IMR-90 (cell line): ENCODE measurements at regions not wholly inside any gene's neighbourhood (a gene's known extent, or its start where the extent isn't known, plus 50 kb on each side); places are given as distances from the start of the nearest gene placed in this dataset.

ENCODE experiments used
- ATAC-seq: fragments of 200-7000 bp; cut with Tn5 transposase; 2 replicates; pipeline ENCODE4 v1.9.1; 2020; ENCODE audit warnings: low read depth, mild to moderate bottlenecking, moderate library complexity
- BruUV-seq: library from RNA; stranded (reverse); fragments of 400-500 nt; replicated peaks from 2 replicates; lab custom pipeline; 2021; lab: Mats Ljungman, UMichigan
- CTCF ChIA-PET: fragments of 300-600 bp; formaldehyde crosslinking; extraction: SDS; loops from one replicate; lab custom pipeline; 2021; ENCODE audit warnings: antibody characterized with exemption; lab: Yijun Ruan, JAX
- POLR2A ChIA-PET: fragments of 300-600 bp; sonication (Branson Sonifier 250); formaldehyde crosslinking; loops from one replicate; lab custom pipeline; 2022; ENCODE audit warnings: antibody characterized with exemption; ENCODE audit not compliant: unreplicated experiment; lab: Charles Lee
- DNase-seq: peaks from one replicate; pipeline ENCODE4 v3.0.0; 2013
- H2AFZ ChIP-seq: replicated peaks from 2 replicates; pipeline ENCODE3; 2013; ENCODE audit warnings: low read length, mild to moderate bottlenecking; ENCODE audit not compliant: poor library complexity
- H2AK5ac ChIP-seq: 2 replicates; pipeline ENCODE4 v1.6.1; 2013; ENCODE audit warnings: low read depth, low read length, inconsistent platforms
- H2AK9ac ChIP-seq: replicated peaks from 2 replicates; pipeline ENCODE3; 2013; ENCODE audit warnings: mild to moderate bottlenecking, low read depth, low read length, moderate library complexity; ENCODE audit not compliant: poor library complexity
- H2BK120ac ChIP-seq: 2 replicates; pipeline ENCODE4 v1.6.1; 2013; ENCODE audit warnings: low read depth, low read length, inconsistent platforms
- H2BK15ac ChIP-seq: 3 replicates; pipeline ENCODE4 v1.6.1; 2013; ENCODE audit warnings: low read depth, low read length, inconsistent platforms
- H2BK20ac ChIP-seq: 2 replicates; pipeline ENCODE4 v1.6.1; 2013; ENCODE audit warnings: low read depth, mild to moderate bottlenecking, inconsistent platforms, low read length, moderate library complexity
- H2BK5ac ChIP-seq: 2 replicates; pipeline ENCODE4 v1.6.1; 2013; ENCODE audit warnings: mild to moderate bottlenecking, low read depth, low read length, inconsistent platforms; ENCODE audit not compliant: poor library complexity, severe bottlenecking
- H3K14ac ChIP-seq: replicated peaks from 2 replicates; pipeline ENCODE4 v1.6.1; 2013; ENCODE audit warnings: low read depth, low read length, inconsistent platforms
- H3K18ac ChIP-seq: 2 replicates; pipeline ENCODE4 v1.6.1; 2013; ENCODE audit warnings: low read depth, low read length, control low read depth
- H3K23ac ChIP-seq: 2 replicates; pipeline ENCODE4 v1.6.1; 2013; ENCODE audit warnings: low read depth, low read length, inconsistent platforms
- H3K27ac ChIP-seq: 2 replicates; pipeline ENCODE4 v1.5.1; 2013; ENCODE audit warnings: mild to moderate bottlenecking, control low read depth, low read length; ENCODE audit not compliant: insufficient read depth
- H3K27me3 ChIP-seq: 2 replicates; pipeline ENCODE4 v1.6.1; 2013; ENCODE audit warnings: low read length; ENCODE audit not compliant: control insufficient read depth, insufficient read depth
- H3K36me3 ChIP-seq: 2 replicates; pipeline ENCODE4 v1.6.1; 2013; ENCODE audit warnings: low read length, mixed read lengths; ENCODE audit not compliant: control insufficient read depth, insufficient read depth
- H3K4ac ChIP-seq: 2 replicates; pipeline ENCODE4 v1.6.1; 2013; ENCODE audit warnings: low read depth, low read length, inconsistent platforms
- H3K4me1 ChIP-seq: 2 replicates; pipeline ENCODE4 v1.6.1; 2013; ENCODE audit warnings: low read length, mixed read lengths; ENCODE audit not compliant: control insufficient read depth, insufficient read depth
- H3K4me2 ChIP-seq: 2 replicates; pipeline ENCODE4 v1.6.1; 2013; ENCODE audit warnings: low read depth, mild to moderate bottlenecking, control low read depth, low read length, moderate library complexity
- H3K4me3 ChIP-seq: 2 replicates; pipeline ENCODE4 v1.5.1; 2013; ENCODE audit warnings: low read depth, mild to moderate bottlenecking, control low read depth, low read length, moderate library complexity; ENCODE audit not compliant: insufficient read depth
- H3K56ac ChIP-seq: 2 replicates; pipeline ENCODE4 v1.6.1; 2013; ENCODE audit warnings: low read length, inconsistent platforms; ENCODE audit not compliant: insufficient read depth; ENCODE audit errors: extremely low read depth
- H3K79me1 ChIP-seq, 2 experiments: 2 replicates each; pipeline ENCODE4 v1.6.1; 2013; ENCODE audit warnings: low read length in 2 of 2, inconsistent platforms in 1 of 2, low read depth in 1 of 2
- H3K9ac ChIP-seq: 2 replicates; pipeline ENCODE4 v1.6.1; 2013; ENCODE audit warnings: low read depth, low read length, control low read depth
- H3K9me1 ChIP-seq: 2 replicates; pipeline ENCODE4 v1.6.1; 2013; ENCODE audit warnings: low read length, inconsistent platforms; ENCODE audit not compliant: insufficient read depth
- H3K9me3 ChIP-seq: 2 replicates; pipeline ENCODE4 v1.6.1; 2013; ENCODE audit warnings: low read length; ENCODE audit not compliant: control insufficient read depth, insufficient read depth
- H4K20me1 ChIP-seq: 2 replicates; pipeline ENCODE4 v1.6.1; 2013; ENCODE audit warnings: low read length, inconsistent platforms; ENCODE audit not compliant: insufficient read depth
- H4K5ac ChIP-seq: 2 replicates; pipeline ENCODE4 v1.6.1; 2013; ENCODE audit warnings: mild to moderate bottlenecking, low read depth, low read length, control low read depth
- H4K8ac ChIP-seq, 2 experiments: 2 replicates each; pipeline ENCODE4 v1.6.1; 2013; ENCODE audit warnings: low read depth in 2 of 2, low read length in 2 of 2, control low read depth in 1 of 2, inconsistent platforms in 1 of 2
- H4K91ac ChIP-seq: 2 replicates; pipeline ENCODE4 v1.6.1; 2013; ENCODE audit warnings: low read depth, low read length, inconsistent platforms; ENCODE audit not compliant: insufficient read depth
- FOS ChIP-seq: fragments of 150-350 bp; IDR thresholded peaks from 2 replicates; pipeline ENCODE4 v1.6.1; 2016; ENCODE audit warnings: low read depth, low read length
- NFE2L2 ChIP-seq: fragments of 150-350 bp; IDR thresholded peaks from 2 replicates; pipeline ENCODE4 v1.6.1; 2016; ENCODE audit warnings: low read depth, mild to moderate bottlenecking, low read length
- RAD21 ChIP-seq: IDR thresholded peaks from 2 replicates; pipeline ENCODE4 v1.6.1; 2012; ENCODE audit warnings: low read length, improper control_type of control experiment
- RCOR1 ChIP-seq: IDR thresholded peaks from 2 replicates; pipeline ENCODE4 v1.6.1; 2012; ENCODE audit warnings: mild to moderate bottlenecking, low read length, improper control_type of control experiment; ENCODE audit not compliant: insufficient replicate concordance
- SMC3 ChIP-seq: fragments of 150-350 bp; IDR thresholded peaks from 2 replicates; pipeline ENCODE4 v1.6.1; 2016; ENCODE audit warnings: low read depth, mild to moderate bottlenecking, antibody characterized with exemption, low read length, moderate library complexity
- WGBS, 2 experiments: methylation state at CpG; one replicate each; pipeline versions ENCODE4 v1.1.5 to v1.1.7; 2013; ENCODE audit warnings: missing lambda C conversion rate in 2 of 2; ENCODE audit not compliant: insufficient read length in 1 of 2; ENCODE audit errors: extremely low coverage in 2 of 2; 5-methylcytosine and 5-hydroxymethylcytosine counted together
- dilution Hi-C: fragments of 300-500 bp; cut with HindIII; formaldehyde crosslinking; loops from one replicate; pipeline ENCODE4 v1.14.3; 2018; ENCODE audit warnings: low sequenced_read_pairs; ENCODE audit not compliant: unreplicated experiment
- in situ Hi-C: fragments of 300-500 bp; cut with MboI; formaldehyde crosslinking; loops from 3 replicates; pipeline ENCODE4 v1.14.3; 2019; ENCODE audit warnings: low sequenced_read_pairs, inconsistent platforms, mixed read lengths
- intact Hi-C: fragments of 100-400 bp; cut with micrococcal nuclease; formaldehyde crosslinking; loops from 2 replicates; pipeline ENCODE4 v1.10.0; 2022
- TF ChIP-seq, protein P1 (sequence below): fragments of 150-350 bp; IDR thresholded peaks from 2 replicates; pipeline ENCODE4 v1.6.1; 2016; ENCODE audit warnings: low read depth, mild to moderate bottlenecking, low read length, moderate library complexity, borderline replicate concordance

DNA sequence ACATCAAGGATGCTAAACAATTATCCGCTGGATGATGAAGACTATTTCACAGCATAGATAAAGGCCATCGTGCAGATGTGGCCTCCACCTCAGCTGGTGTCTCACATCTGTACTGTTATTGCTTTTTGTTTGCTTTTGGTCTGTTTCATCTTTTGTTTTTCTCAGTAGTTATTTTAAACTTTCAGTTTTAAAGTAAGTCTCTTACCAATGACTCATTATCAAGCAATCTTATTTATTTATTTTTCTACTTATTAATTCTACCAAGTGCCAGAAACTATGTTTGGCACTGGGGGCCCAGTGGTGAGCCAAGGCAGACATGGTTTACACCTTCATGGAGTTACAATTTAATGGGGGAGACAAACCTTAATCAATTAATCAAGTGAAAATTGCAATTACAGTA lies 250.9 kb upstream of the TMEM72 start:
- no peak overlapping the region for H2BK5ac ChIP-seq
- peak; percentile 53 for ATAC-seq
- no peak overlapping the region for H4K91ac ChIP-seq
- peaks cover 3% of the 10 kb centered on the region for H3K27me3 ChIP-seq
- dilution Hi-C loops (no loop called here), intact Hi-C loops (no loop called here), in situ Hi-C loops (no loop called here)
- no peak overlapping the region for H2BK20ac ChIP-seq
- no peak overlapping the region for H3K9ac ChIP-seq
- no peak overlapping the region for H3K23ac ChIP-seq
- no peak overlapping the region for H4K5ac ChIP-seq
- H3K36me3 ChIP-seq, result no peaks in the 10 kb centered on the region
- H2BK15ac ChIP-seq, result no peak overlapping the region
- peak overlapping the region; percentile 86 for H3K4me2 ChIP-seq
- no peak overlapping the region for H3K4ac ChIP-seq
- peaks cover 5% of the 10 kb centered on the region for H3K4me1 ChIP-seq
- no peak overlapping the region for H3K14ac ChIP-seq
- no peak overlapping the region for H3K56ac ChIP-seq
- no peak overlapping the region for H2AK9ac ChIP-seq
- H3K27ac ChIP-seq, result no peak overlapping the region
- no peaks in the 10 kb centered on the region for H3K9me3 ChIP-seq
- H4K8ac ChIP-seq, result no peak overlapping the region
- CTCF ChIA-PET, result no interaction called here
- WGBS, 2 experiments, result no CpG with 5 or more reads among the region's 2 CpGs
- no peaks in the 10 kb centered on the region for H4K20me1 ChIP-seq
- H3K79me1 ChIP-seq, result no peaks in the 10 kb centered on the region
- H2BK120ac ChIP-seq, result no peak overlapping the region
- DNase-seq, result peak; percentile 44
- no peak overlapping the region for H2AFZ ChIP-seq
- no TSS peak for BruUV-seq
- POLR2A ChIA-PET, result interaction anchor here (0.6 kb wide), 1 partner anchor 10 kb away, joined by 3 read pairs; no protein-coding TSS in a partner anchor
- peak overlapping the region; percentile 29; the same call in 1 of the 2 replicates for H3K18ac ChIP-seq
- H3K4me3 ChIP-seq, result no peak overlapping the region
- TF ChIP-seq SMC3 (no peak), RAD21 (no peak), FOS (peak; percentile 29; the same call in 1 of the 2 replicates), RCOR1 (no peak), NFE2L2 (no peak)
- TF ChIP-seq, protein P1, sequence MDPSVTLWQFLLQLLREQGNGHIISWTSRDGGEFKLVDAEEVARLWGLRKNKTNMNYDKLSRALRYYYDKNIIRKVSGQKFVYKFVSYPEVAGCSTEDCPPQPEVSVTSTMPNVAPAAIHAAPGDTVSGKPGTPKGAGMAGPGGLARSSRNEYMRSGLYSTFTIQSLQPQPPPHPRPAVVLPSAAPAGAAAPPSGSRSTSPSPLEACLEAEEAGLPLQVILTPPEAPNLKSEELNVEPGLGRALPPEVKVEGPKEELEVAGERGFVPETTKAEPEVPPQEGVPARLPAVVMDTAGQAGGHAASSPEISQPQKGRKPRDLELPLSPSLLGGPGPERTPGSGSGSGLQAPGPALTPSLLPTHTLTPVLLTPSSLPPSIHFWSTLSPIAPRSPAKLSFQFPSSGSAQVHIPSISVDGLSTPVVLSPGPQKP, result no peak
- H2AK5ac ChIP-seq, result no peak overlapping the region
- H3K9me1 ChIP-seq, result peaks cover 3% of the 10 kb centered on the region; the same call in 1 of the 2 replicates
